GM06990 (cell line): ENCODE measurements at regions not wholly inside any gene's neighbourhood (a gene's known extent, or its start where the extent isn't known, plus 50 kb on each side); places are given as distances from the start of the nearest gene placed in this dataset.
"Not testable (repeated sequence)": the region's sequence is repeated elsewhere in the genome, so short reads cannot be mapped to it uniquely, and the experiment has no call there.

Experiments used
- DNase-seq: peaks from one replicate; pipeline ENCODE4 v3.0.0-alpha.2; 2011; ENCODE audit not compliant: insufficient read length; ENCODE audit errors: extremely low read depth
- H3K27me3 ChIP-seq: replicated peaks from 2 replicates; pipeline ENCODE4 v1.6.0; 2011; ENCODE audit warnings: low read length; ENCODE audit not compliant: control insufficient read depth, insufficient read depth
- H3K36me3 ChIP-seq: 2 replicates; pipeline ENCODE4 v1.5.1; 2011; ENCODE audit warnings: low read length; ENCODE audit not compliant: control insufficient read depth, insufficient read depth
- H3K4me3 ChIP-seq: replicated peaks from 2 replicates; pipeline ENCODE4 v1.5.1; 2011; ENCODE audit warnings: low read depth, mild to moderate bottlenecking, control low read depth, low read length
- TF ChIP-seq, protein P1 (sequence below): IDR thresholded peaks from 2 replicates; pipeline ENCODE4 v1.5.1; 2011; ENCODE audit warnings: low read length, control low read depth, mild to moderate bottlenecking, inconsistent platforms; ENCODE audit not compliant: insufficient read depth, poor library complexity, severe bottlenecking

DNA sequence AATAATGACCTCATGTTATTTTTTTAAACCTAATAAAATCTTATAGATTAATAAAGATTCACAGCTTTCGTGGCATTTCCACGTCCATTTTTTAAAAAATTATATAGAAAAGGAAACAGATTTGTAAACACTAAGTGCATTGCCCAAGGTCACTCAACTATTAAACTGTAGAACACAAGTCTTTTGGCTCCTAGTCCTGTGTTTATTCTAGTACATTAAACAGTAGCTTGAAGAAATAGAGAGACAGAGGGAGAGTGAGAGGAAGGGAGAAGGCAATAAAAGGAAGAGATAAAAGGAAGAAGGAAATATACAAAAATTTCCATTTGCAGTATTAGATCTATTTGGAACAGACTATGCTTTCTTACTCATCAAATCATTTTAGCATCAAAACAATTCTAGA is 586.7 kb upstream of the CITED2 start:
- no peak overlapping the region for H3K4me3 ChIP-seq
- H3K36me3 ChIP-seq, result no peaks in the 10 kb centered on the region
- no peak for DNase-seq
- TF ChIP-seq, protein P1, sequence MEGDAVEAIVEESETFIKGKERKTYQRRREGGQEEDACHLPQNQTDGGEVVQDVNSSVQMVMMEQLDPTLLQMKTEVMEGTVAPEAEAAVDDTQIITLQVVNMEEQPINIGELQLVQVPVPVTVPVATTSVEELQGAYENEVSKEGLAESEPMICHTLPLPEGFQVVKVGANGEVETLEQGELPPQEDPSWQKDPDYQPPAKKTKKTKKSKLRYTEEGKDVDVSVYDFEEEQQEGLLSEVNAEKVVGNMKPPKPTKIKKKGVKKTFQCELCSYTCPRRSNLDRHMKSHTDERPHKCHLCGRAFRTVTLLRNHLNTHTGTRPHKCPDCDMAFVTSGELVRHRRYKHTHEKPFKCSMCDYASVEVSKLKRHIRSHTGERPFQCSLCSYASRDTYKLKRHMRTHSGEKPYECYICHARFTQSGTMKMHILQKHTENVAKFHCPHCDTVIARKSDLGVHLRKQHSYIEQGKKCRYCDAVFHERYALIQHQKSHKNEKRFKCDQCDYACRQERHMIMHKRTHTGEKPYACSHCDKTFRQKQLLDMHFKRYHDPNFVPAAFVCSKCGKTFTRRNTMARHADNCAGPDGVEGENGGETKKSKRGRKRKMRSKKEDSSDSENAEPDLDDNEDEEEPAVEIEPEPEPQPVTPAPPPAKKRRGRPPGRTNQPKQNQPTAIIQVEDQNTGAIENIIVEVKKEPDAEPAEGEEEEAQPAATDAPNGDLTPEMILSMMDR, result no peak
- no peaks in the 10 kb centered on the region for H3K27me3 ChIP-seq

DNA sequence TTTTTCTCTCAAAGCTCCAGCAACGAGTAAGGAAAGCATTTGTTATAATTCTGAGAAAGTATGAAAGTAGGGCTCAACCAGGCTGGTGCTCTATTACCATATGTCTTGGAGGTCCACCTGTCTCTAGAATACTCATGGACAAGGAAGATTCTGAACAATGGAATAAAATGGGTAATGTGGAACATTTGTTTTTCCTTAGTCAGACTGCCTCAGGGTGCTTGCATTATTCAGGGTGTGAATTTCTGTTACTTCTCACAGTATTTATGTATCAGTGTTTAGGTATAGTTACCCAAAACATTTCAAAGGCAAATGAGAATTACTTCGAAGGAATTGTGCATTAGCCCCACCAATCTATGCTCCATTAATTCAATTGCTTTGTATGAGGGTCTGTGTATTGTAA is 586.2 kb upstream of the CITED2 start:
- H3K36me3 ChIP-seq, result no peaks in the 10 kb centered on the region
- H3K4me3 ChIP-seq, result no peak overlapping the region
- H3K27me3 ChIP-seq, result no peaks in the 10 kb centered on the region
- TF ChIP-seq, protein P1, result no peak
- no peak for DNase-seq

DNA sequence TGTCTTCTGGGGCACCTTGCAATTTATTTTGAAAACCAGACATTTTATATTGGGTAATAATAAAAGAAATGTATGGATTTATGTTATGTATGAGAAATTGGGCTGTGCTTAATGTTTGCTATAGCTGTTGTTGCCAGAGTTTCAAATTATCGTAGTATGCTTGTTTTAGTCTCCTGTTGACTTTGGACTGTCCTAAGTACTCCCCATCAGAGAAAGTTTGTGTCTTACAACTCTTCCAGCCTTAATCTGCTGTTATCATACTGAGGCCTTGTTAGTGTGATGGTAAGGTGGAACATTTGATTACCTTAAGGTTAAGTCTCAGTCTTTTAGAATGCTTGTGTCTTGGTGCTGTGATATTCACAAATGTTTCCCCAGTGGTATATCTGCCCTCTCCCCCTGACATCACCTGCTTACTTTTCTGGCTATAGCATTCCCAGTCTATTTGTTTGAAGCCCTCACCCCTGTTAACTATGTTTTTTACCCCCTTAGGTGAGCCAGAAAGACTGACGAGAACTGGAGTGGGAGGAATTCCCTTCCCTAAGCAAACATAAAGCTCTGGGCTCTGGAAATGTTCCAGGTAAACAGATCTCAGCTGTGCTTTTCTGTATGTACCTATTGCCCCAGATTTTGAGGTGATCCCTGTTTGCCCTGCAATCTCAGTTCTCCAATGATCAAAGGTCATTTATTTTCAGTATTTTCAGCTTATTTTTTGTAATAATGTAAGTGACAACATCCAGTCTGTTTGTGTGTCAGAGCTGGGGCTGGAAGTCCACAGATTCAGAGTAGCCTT is 581.1 kb upstream of the CITED2 start:
- Histone ChIP-seq H3K27me3 (no peaks in the 10 kb centered on the region), H3K36me3 (no peaks in the 10 kb centered on the region), H3K4me3 (no peak overlapping the region)
- no peak for DNase-seq
- TF ChIP-seq, protein P1, result no peak

DNA sequence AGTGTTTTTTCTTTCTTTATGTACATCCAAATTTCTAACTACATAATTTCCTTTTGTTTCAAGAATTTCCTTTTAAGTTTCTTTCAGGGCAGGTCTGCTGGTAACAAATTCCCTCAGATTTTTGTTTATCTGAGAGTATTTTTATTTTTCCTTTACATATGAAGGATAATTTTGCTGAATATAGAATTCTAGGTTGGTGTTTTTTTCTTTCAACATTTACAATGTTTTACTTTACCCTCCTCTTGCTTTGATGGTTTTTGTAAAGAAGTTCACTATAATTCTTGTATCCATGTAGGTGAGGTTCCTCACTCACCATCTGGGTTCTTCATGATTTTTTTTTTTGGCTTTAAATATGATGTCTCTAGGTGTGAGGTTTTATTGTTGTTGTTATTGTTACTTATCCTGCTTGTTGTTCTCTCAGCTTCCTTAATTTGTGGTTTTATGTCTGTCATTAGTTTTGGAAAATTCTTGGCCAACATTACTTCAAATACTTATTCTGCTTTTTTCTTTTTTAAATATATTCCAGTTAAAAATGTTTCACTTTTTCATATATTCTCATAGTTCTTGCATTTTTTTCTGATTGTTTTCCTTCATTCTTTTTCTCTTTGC is 580.1 kb upstream of the CITED2 start:
- H3K36me3 ChIP-seq, result no peaks in the 10 kb centered on the region
- TF ChIP-seq, protein P1, result no peak
- DNase-seq, result no peak
- H3K27me3 ChIP-seq, result no peaks in the 10 kb centered on the region
- no peak overlapping the region for H3K4me3 ChIP-seq

DNA sequence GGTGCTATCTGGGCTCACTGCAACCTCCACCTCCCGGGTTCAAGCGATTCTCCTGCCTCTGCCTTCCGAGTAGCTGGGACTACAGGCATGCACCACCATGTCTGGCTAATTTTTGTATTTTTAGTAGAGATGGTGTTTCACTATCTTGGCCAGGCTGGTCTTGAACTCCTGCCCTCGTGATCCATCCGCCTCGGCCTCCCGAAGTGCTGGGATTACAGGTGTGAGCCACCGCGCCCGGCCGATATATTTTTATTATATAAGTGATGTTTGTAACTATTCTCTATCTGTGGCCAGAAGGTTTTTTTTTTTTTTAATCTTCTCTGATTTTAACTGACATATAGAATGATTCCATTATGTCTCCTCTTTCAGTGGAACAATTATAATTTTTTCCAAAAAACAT is 579.3 kb upstream of the CITED2 start:
- H3K36me3 ChIP-seq, H3K4me3 ChIP-seq, DNase-seq, H3K27me3 ChIP-seq: not testable (repeated sequence)

DNA sequence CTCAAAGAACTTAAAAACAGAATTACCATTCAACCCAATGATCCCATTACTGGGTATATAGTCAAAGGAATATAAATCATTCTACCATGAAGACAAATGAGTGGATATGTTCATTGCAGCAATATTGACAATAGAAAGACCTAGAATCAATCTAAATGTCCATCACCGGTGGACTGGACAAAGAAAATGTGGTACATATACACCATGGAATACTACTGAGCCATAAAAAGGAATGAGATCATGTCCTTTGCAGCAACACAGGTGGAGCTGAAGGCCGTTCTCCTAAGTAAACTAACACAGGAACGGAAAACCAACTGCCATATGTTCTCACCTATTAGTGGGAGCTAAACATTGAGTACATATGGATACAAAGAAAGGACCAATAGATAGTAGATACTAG is 576.7 kb upstream of the CITED2 start:
- no peak overlapping the region for H3K4me3 ChIP-seq
- no peaks in the 10 kb centered on the region for H3K36me3 ChIP-seq
- TF ChIP-seq, protein P1, result no peak
- H3K27me3 ChIP-seq, result no peaks in the 10 kb centered on the region
- DNase-seq, result no peak
